ENCODE measurements at regions not wholly inside any gene's neighbourhood (a gene's known extent, or its start where the extent isn't known, plus 50 kb on each side); places are given as distances from the start of the nearest gene placed in this dataset.

GRCh38 chr16:51875834-51876600 is 670.9 kb downstream of the TOX3 start:
- TF ChIP-seq, protein P1, sequence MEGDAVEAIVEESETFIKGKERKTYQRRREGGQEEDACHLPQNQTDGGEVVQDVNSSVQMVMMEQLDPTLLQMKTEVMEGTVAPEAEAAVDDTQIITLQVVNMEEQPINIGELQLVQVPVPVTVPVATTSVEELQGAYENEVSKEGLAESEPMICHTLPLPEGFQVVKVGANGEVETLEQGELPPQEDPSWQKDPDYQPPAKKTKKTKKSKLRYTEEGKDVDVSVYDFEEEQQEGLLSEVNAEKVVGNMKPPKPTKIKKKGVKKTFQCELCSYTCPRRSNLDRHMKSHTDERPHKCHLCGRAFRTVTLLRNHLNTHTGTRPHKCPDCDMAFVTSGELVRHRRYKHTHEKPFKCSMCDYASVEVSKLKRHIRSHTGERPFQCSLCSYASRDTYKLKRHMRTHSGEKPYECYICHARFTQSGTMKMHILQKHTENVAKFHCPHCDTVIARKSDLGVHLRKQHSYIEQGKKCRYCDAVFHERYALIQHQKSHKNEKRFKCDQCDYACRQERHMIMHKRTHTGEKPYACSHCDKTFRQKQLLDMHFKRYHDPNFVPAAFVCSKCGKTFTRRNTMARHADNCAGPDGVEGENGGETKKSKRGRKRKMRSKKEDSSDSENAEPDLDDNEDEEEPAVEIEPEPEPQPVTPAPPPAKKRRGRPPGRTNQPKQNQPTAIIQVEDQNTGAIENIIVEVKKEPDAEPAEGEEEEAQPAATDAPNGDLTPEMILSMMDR (IDR thresholded peaks at IDR 0.05) = no peak
- Histone ChIP-seq H3K36me3 (ENCODE audit: insufficient read depth in 1 of 2, low read depth in 1 of 2) (no peaks in the 10 kb centered on the region), H3K27ac (no peak overlapping the region), H3K4me1 (no peaks in the 10 kb centered on the region), H3K27me3 (ENCODE audit: insufficient read depth in 3 of 3, low read length in 2 of 3) (no peaks in the 10 kb centered on the region), H3K9me3 (no peaks in the 10 kb centered on the region), H3K4me3 (no peak overlapping the region)
- WGBS, 3 donors = 34 to 35% (median 35%) methylated on average over 18 of the region's 18 CpGs
- intact Hi-C loops (cut with DNase I) = no loop called here
- no peak for DNase-seq
- ATAC-seq = no peak

DNA sequence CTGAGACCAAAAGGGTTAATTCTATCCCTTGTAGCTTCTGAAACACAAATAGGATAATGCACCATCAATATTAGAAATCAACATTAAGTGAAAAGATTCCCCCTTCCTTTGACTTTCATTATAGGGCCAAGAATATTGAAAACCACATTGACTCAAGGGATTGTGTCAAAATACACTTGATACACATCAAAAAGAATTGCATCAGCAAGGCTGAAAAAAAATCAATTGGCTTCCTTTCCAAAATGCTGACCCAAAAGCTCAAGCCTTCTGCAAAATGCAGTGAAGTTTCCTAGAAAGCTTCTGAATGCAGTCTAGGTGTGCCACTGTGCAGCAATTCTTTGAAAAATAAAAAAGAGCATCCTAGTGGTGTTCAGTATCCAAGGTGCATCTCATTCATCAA is 674.4 kb downstream of the TOX3 start:
- Histone ChIP-seq H3K27me3 (ENCODE audit: insufficient read depth in 3 of 3, low read length in 2 of 3) (no peaks in the 10 kb centered on the region), H3K36me3 (ENCODE audit: insufficient read depth in 1 of 2, low read depth in 1 of 2) (no peaks in the 10 kb centered on the region), H3K4me1 (no peaks in the 10 kb centered on the region), H3K4me3 (no peak overlapping the region), H3K27ac (no peak overlapping the region), H3K9me3 (no peaks in the 10 kb centered on the region)
- DNase-seq (no peak), ATAC-seq (no peak)
- TF ChIP-seq, protein P1 (IDR thresholded peaks at IDR 0.05) = no peak
- intact Hi-C loops (cut with DNase I) = no loop called here

DNA sequence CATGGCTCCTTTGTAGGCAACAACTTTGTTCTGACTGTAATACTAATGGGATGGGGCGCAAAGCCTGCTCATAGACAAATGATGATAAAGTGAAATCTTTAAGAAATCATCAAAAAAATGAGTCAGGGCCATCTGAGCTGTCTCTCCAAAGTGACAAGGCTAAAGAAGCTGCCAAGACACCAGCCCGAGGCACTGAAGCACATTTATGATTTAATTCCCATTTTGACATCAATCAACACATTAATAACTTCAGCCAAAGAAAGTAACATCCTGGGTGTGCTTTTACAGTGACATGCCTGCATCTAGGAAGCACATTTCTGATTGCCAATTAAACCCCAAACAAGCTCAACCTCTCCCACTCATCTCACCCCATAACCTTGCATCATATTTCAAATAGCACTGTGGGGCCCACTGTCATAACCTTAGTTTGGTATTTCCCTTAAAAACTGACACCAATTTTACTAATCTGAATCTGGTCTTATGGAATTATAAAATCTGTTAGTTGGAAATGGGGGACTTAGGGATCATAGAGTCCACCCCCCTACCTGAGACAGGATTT is 676.6 kb downstream of the TOX3 start:
- H3K9me3 ChIP-seq = no peaks in the 10 kb centered on the region
- intact Hi-C loops (cut with DNase I) = no loop called here
- no peaks in the 10 kb centered on the region for H3K27me3 ChIP-seq (ENCODE audit: insufficient read depth in 3 of 3, low read length in 2 of 3)
- no peaks in the 10 kb centered on the region for H3K4me1 ChIP-seq
- no peak overlapping the region for H3K4me3 ChIP-seq
- no peak overlapping the region for H3K27ac ChIP-seq
- H3K36me3 ChIP-seq (ENCODE audit: insufficient read depth in 1 of 2, low read depth in 1 of 2) = no peaks in the 10 kb centered on the region
- DNase-seq = no peak
- 64 to 70% (median 66%) methylated on average over 2 of the region's 2 CpGs for WGBS, 3 donors
- ATAC-seq = no peak
- TF ChIP-seq, protein P1 (IDR thresholded peaks at IDR 0.05) = no peak

DNA sequence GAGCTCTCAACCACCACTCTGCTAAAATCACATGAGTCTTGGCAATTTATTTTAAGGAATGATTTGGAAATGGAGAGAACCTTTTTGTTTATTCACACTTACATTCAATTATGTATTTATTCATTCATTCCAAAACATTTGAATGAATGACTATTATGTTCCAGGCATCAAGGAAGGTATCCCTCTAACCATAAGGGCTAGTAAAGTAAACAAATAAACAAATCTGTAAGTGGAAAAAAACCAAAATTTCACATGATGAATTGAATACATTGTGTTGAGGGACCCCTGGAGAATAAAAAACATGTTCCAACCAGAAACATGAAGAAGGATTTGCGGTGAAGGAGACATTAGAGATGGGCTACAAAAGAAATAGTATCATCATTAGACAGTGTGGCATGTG is 677.8 kb downstream of the TOX3 start:
- TF ChIP-seq, protein P1 (IDR thresholded peaks at IDR 0.05) = no peak
- no peak for DNase-seq
- no peak overlapping the region for H3K27ac ChIP-seq
- intact Hi-C loops (cut with DNase I) = no loop called here
- H3K27me3 ChIP-seq (ENCODE audit: insufficient read depth in 3 of 3, low read length in 2 of 3) = no peaks in the 10 kb centered on the region
- H3K9me3 ChIP-seq = no peaks in the 10 kb centered on the region
- H3K4me3 ChIP-seq = no peak overlapping the region
- H3K4me1 ChIP-seq = no peaks in the 10 kb centered on the region
- ATAC-seq = no peak
- no peaks in the 10 kb centered on the region for H3K36me3 ChIP-seq (ENCODE audit: insufficient read depth in 1 of 2, low read depth in 1 of 2)
- WGBS, 3 donors = 85 to 90% (median 86%) methylated on average over 1 of the region's 1 CpG

GRCh38 chr16:51868631-51869030 is 678.3 kb downstream of the TOX3 start:
- intact Hi-C loops (cut with DNase I) = no loop called here
- H3K27me3 ChIP-seq (ENCODE audit: insufficient read depth in 3 of 3, low read length in 2 of 3) = no peaks in the 10 kb centered on the region
- TF ChIP-seq, protein P1 (IDR thresholded peaks at IDR 0.05) = no peak
- no peaks in the 10 kb centered on the region for H3K9me3 ChIP-seq
- H3K4me3 ChIP-seq = no peak overlapping the region
- no peak overlapping the region for H3K27ac ChIP-seq
- no peak for DNase-seq
- WGBS, 3 donors = 82 to 86% (median 85%) methylated on average over 2 of the region's 2 CpGs
- no peaks in the 10 kb centered on the region for H3K4me1 ChIP-seq
- H3K36me3 ChIP-seq (ENCODE audit: insufficient read depth in 1 of 2, low read depth in 1 of 2) = no peaks in the 10 kb centered on the region
- no peak for ATAC-seq

All from psoas muscle (tissue), 7 donors.